ENCODE measurements at regions not wholly inside any gene's neighbourhood (a gene's known extent, or its start where the extent isn't known, plus 50 kb on each side); places are given as distances from the start of the nearest gene placed in this dataset.

DNA sequence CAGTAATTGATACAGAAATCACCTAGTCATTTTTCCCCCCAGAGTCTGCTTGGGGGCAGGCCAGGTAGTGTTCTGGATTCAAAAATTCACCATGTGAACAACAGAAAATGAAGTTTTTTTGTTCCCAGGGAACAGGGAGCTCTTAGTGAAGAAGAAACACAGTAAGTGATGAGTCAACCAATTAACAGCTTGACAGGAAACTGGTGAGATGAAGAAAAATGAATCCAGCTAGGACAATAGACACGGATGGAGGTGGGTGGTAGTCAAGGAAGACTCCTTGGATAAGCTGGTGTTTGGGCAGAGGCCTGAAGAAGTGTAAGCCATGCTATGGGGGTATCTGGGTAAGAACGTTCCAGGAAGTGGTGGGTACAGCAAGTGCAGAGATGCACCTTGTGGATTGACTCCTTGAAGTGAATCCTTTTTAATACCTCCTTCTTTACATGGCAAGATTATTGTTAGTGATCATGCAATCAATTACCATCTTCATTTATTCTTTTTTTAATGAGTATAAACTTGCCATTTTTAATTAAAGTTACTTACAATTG, 339.9 kb upstream of the RGMA start:
- H2BK120ac ChIP-seq (ENCODE audit: low read depth, low read length), result no peak overlapping the region
- no peak overlapping the region for H3K4me3 ChIP-seq (ENCODE audit: insufficient read depth in 1 of 2, low read depth in 1 of 2, low read length in 2 of 2)
- H3K4me2 ChIP-seq (ENCODE audit: low read length, poor library complexity, severe bottlenecking), result no peak overlapping the region
- no peaks in the 10 kb centered on the region for H3K79me1 ChIP-seq (replicated peaks; ENCODE audit: low read length, poor library complexity, severe bottlenecking)
- no peak overlapping the region for H3K4ac ChIP-seq (ENCODE audit: low read depth in 1 of 2, low read length in 2 of 2)
- peaks cover 12% of the 10 kb centered on the region for H3K9me3 ChIP-seq (ENCODE audit: control insufficient read depth, low read length)
- H4K91ac ChIP-seq (ENCODE audit: low read length), result no peak overlapping the region
- no peak overlapping the region for H2BK5ac ChIP-seq (ENCODE audit: low read depth, low read length, poor library complexity, severe bottlenecking)
- no peak overlapping the region for H3K27ac ChIP-seq (ENCODE audit: low read length, poor library complexity, severe bottlenecking)
- DNase-seq, result no peak
- WGBS, result 38% methylated on average over 1 of the region's 2 CpGs
- H2AFZ ChIP-seq (ENCODE audit: low read depth, low read length), result no peak overlapping the region
- H2BK12ac ChIP-seq (ENCODE audit: low read length in 2 of 2), result no peak overlapping the region
- H3K14ac ChIP-seq (ENCODE audit: low read length in 2 of 2), result no peak overlapping the region
- H3K27me3 ChIP-seq (ENCODE audit: control insufficient read depth in 1 of 2, insufficient read depth in 1 of 2, low read length in 2 of 2), result no peaks in the 10 kb centered on the region
- no peak overlapping the region for H3K9ac ChIP-seq (ENCODE audit: low read length)
- H3K36me3 ChIP-seq (ENCODE audit: control insufficient read depth in 1 of 2, insufficient read depth in 2 of 2, low read depth in 1 of 2, low read length in 2 of 2), result no peaks in the 10 kb centered on the region
- H3K18ac ChIP-seq (ENCODE audit: low read depth in 1 of 2, low read length in 2 of 2), result no peak overlapping the region
- no peak overlapping the region for H4K8ac ChIP-seq (ENCODE audit: low read length)
- no peak overlapping the region for H3K23ac ChIP-seq (ENCODE audit: low read length in 2 of 2)
- no peaks in the 10 kb centered on the region for H3K4me1 ChIP-seq (ENCODE audit: control insufficient read depth, insufficient read depth, low read depth, low read length)
- H2AK5ac ChIP-seq (ENCODE audit: low read length, severe bottlenecking), result no peak overlapping the region
- no peak overlapping the region for H2BK15ac ChIP-seq (ENCODE audit: low read depth, poor library complexity, severe bottlenecking)

DNA sequence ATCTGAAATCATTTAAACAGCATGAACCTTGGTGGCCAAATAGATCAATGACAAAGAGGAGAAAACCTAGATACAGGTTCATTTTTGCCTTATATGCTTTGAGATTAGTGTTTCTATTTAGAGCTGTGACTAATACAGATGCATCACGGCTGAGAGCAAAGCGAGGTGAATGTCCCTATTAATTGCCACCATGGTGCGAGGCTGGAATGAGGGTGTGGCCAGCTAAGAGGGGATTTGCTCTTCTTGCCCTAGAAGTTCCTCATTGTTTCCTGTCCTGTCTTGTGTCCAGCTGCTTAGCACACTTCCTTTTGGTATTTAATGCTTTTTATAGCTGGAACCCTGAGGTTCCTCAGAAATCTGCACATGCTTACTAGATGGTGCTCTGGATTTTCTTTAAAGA, 339.1 kb upstream of the RGMA start:
- H2BK5ac ChIP-seq (ENCODE audit: low read depth, low read length, poor library complexity, severe bottlenecking), result no peak overlapping the region
- WGBS, result 19% methylated on average over 3 of the region's 3 CpGs
- no peak overlapping the region for H4K8ac ChIP-seq (ENCODE audit: low read length)
- DNase-seq, result no peak
- H3K79me1 ChIP-seq (replicated peaks; ENCODE audit: low read length, poor library complexity, severe bottlenecking), result no peaks in the 10 kb centered on the region
- H2BK12ac ChIP-seq (ENCODE audit: low read length in 2 of 2), result no peak overlapping the region
- H3K14ac ChIP-seq (ENCODE audit: low read length in 2 of 2), result no peak overlapping the region
- H3K27me3 ChIP-seq (ENCODE audit: control insufficient read depth in 1 of 2, insufficient read depth in 1 of 2, low read length in 2 of 2), result no peaks in the 10 kb centered on the region
- peaks cover 8% of the 10 kb centered on the region for H3K9me3 ChIP-seq (ENCODE audit: control insufficient read depth, low read length)
- no peaks in the 10 kb centered on the region for H3K4me1 ChIP-seq (ENCODE audit: control insufficient read depth, insufficient read depth, low read depth, low read length)
- H3K9ac ChIP-seq (ENCODE audit: low read length), result no peak overlapping the region
- H4K91ac ChIP-seq (ENCODE audit: low read length), result no peak overlapping the region
- H3K18ac ChIP-seq (ENCODE audit: low read depth in 1 of 2, low read length in 2 of 2), result no peak overlapping the region
- H3K4me3 ChIP-seq (ENCODE audit: insufficient read depth in 1 of 2, low read depth in 1 of 2, low read length in 2 of 2), result no peak overlapping the region
- no peak overlapping the region for H3K23ac ChIP-seq (ENCODE audit: low read length in 2 of 2)
- no peak overlapping the region for H3K4me2 ChIP-seq (ENCODE audit: low read length, poor library complexity, severe bottlenecking)
- H2AFZ ChIP-seq (ENCODE audit: low read depth, low read length), result no peak overlapping the region
- H3K4ac ChIP-seq (ENCODE audit: low read depth in 1 of 2, low read length in 2 of 2), result no peak overlapping the region
- H3K36me3 ChIP-seq (ENCODE audit: control insufficient read depth in 1 of 2, insufficient read depth in 2 of 2, low read depth in 1 of 2, low read length in 2 of 2), result no peaks in the 10 kb centered on the region
- no peak overlapping the region for H2AK5ac ChIP-seq (ENCODE audit: low read length, severe bottlenecking)
- H2BK15ac ChIP-seq (ENCODE audit: low read depth, poor library complexity, severe bottlenecking), result no peak overlapping the region
- no peak overlapping the region for H2BK120ac ChIP-seq (ENCODE audit: low read depth, low read length)
- H3K27ac ChIP-seq (ENCODE audit: low read length, poor library complexity, severe bottlenecking), result no peak overlapping the region

DNA sequence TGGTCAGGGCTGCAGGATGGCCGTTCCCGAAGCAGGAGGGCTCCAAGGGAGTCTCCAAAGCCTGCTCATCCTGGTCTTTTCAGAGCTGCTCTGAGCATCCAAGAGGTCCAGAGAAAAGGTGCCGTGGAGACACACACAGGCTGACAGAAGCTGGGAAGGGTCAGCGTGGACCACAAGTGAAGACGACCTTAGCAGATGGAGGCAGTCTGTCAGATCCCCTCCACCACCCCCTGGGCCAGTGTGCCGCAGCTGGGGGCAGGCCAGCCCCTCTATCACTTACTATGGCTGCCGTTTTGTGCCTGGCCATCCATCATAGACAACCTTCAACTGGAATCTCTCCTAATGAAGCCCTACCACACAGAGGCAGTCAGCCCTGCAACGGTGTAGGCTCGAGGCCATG, 335.1 kb upstream of the RGMA start:
- no peak overlapping the region for H4K8ac ChIP-seq (ENCODE audit: low read length)
- no peak overlapping the region for H2AK5ac ChIP-seq (ENCODE audit: low read length, severe bottlenecking)
- no peak for DNase-seq
- no peak overlapping the region for H3K14ac ChIP-seq (ENCODE audit: low read length in 2 of 2)
- no peak overlapping the region for H3K4ac ChIP-seq (ENCODE audit: low read depth in 1 of 2, low read length in 2 of 2)
- no peak overlapping the region for H2BK15ac ChIP-seq (ENCODE audit: low read depth, poor library complexity, severe bottlenecking)
- H3K4me2 ChIP-seq (ENCODE audit: low read length, poor library complexity, severe bottlenecking), result no peak overlapping the region
- no peaks in the 10 kb centered on the region for H3K27me3 ChIP-seq (ENCODE audit: control insufficient read depth in 1 of 2, insufficient read depth in 1 of 2, low read length in 2 of 2)
- no peak overlapping the region for H3K27ac ChIP-seq (ENCODE audit: low read length, poor library complexity, severe bottlenecking)
- no peak overlapping the region for H2BK12ac ChIP-seq (ENCODE audit: low read length in 2 of 2)
- H3K4me1 ChIP-seq (ENCODE audit: control insufficient read depth, insufficient read depth, low read depth, low read length), result no peaks in the 10 kb centered on the region
- no peak overlapping the region for H3K9ac ChIP-seq (ENCODE audit: low read length)
- H3K23ac ChIP-seq (ENCODE audit: low read length in 2 of 2), result no peak overlapping the region
- H3K4me3 ChIP-seq (ENCODE audit: insufficient read depth in 1 of 2, low read depth in 1 of 2, low read length in 2 of 2), result no peak overlapping the region
- H2AFZ ChIP-seq (ENCODE audit: low read depth, low read length), result no peak overlapping the region
- peak overlapping the region; percentile 76 for H4K91ac ChIP-seq (ENCODE audit: low read length)
- H3K18ac ChIP-seq (ENCODE audit: low read depth in 1 of 2, low read length in 2 of 2), result no peak overlapping the region
- WGBS, result 69% methylated on average over 9 of the region's 9 CpGs
- no peak overlapping the region for H2BK120ac ChIP-seq (ENCODE audit: low read depth, low read length)
- H2BK5ac ChIP-seq (ENCODE audit: low read depth, low read length, poor library complexity, severe bottlenecking), result no peak overlapping the region
- peaks cover 6% of the 10 kb centered on the region for H3K9me3 ChIP-seq (ENCODE audit: control insufficient read depth, low read length)
- H3K79me1 ChIP-seq (replicated peaks; ENCODE audit: low read length, poor library complexity, severe bottlenecking), result no peaks in the 10 kb centered on the region
- H3K36me3 ChIP-seq (ENCODE audit: control insufficient read depth in 1 of 2, insufficient read depth in 2 of 2, low read depth in 1 of 2, low read length in 2 of 2), result no peaks in the 10 kb centered on the region

- peaks cover 6% of the 10 kb centered on the region for H3K9me3 ChIP-seq (ENCODE audit: control insufficient read depth, low read length)
- no peak overlapping the region for H3K9ac ChIP-seq (ENCODE audit: low read length)
- 76% methylated on average over 4 of the region's 5 CpGs for WGBS
- no peak overlapping the region for H2BK15ac ChIP-seq (ENCODE audit: low read depth, poor library complexity, severe bottlenecking)
- no peak overlapping the region for H2BK120ac ChIP-seq (ENCODE audit: low read depth, low read length)
- H2BK5ac ChIP-seq (ENCODE audit: low read depth, low read length, poor library complexity, severe bottlenecking), result no peak overlapping the region
- H3K18ac ChIP-seq (ENCODE audit: low read depth in 1 of 2, low read length in 2 of 2), result no peak overlapping the region
- no peak overlapping the region for H3K4ac ChIP-seq (ENCODE audit: low read depth in 1 of 2, low read length in 2 of 2)
- H3K4me3 ChIP-seq (ENCODE audit: insufficient read depth in 1 of 2, low read depth in 1 of 2, low read length in 2 of 2), result no peak overlapping the region
- no peak overlapping the region for H2AK5ac ChIP-seq (ENCODE audit: low read length, severe bottlenecking)
- H2AFZ ChIP-seq (ENCODE audit: low read depth, low read length), result no peak overlapping the region
- H2BK12ac ChIP-seq (ENCODE audit: low read length in 2 of 2), result no peak overlapping the region
- H4K8ac ChIP-seq (ENCODE audit: low read length), result no peak overlapping the region
- no peaks in the 10 kb centered on the region for H3K4me1 ChIP-seq (ENCODE audit: control insufficient read depth, insufficient read depth, low read depth, low read length)
- no peak overlapping the region for H3K23ac ChIP-seq (ENCODE audit: low read length in 2 of 2)
- no peak overlapping the region for H3K4me2 ChIP-seq (ENCODE audit: low read length, poor library complexity, severe bottlenecking)
- no peaks in the 10 kb centered on the region for H3K36me3 ChIP-seq (ENCODE audit: control insufficient read depth in 1 of 2, insufficient read depth in 2 of 2, low read depth in 1 of 2, low read length in 2 of 2)
- no peaks in the 10 kb centered on the region for H3K27me3 ChIP-seq (ENCODE audit: control insufficient read depth in 1 of 2, insufficient read depth in 1 of 2, low read length in 2 of 2)
- H3K14ac ChIP-seq (ENCODE audit: low read length in 2 of 2), result no peak overlapping the region
- H3K27ac ChIP-seq (ENCODE audit: low read length, poor library complexity, severe bottlenecking), result no peak overlapping the region
- no peak for DNase-seq
- H3K79me1 ChIP-seq (replicated peaks; ENCODE audit: low read length, poor library complexity, severe bottlenecking), result no peaks in the 10 kb centered on the region
- no peak overlapping the region for H4K91ac ChIP-seq (ENCODE audit: low read length)
These were observed 333.5 kb upstream of the RGMA start for GRCh38 chr15:93422476-93422875.
